Gastrocnemius medialis (tissue), 4 donors: ENCODE measurements at regions not wholly inside any gene's neighbourhood (a gene's known extent, or its start where the extent isn't known, plus 50 kb on each side); places are given as distances from the start of the nearest gene placed in this dataset.

Experiments
- POLR2A ChIP-seq, 2 donors: fragments of 450-650 bp; IDR thresholded peaks; one replicate each; pipeline ENCODE4 v1.6.1; 2017; ENCODE audit warnings: antibody characterized with exemption in 2 of 2, mild to moderate bottlenecking in 2 of 2, moderate library complexity in 2 of 2
- TF ChIP-seq, protein P1 (sequence below), 5 experiments: fragments of 450-650 bp in 3 of 5; fragments of 200-600 bp in 2 of 5; sonication (generic) in 2 of 5; IDR thresholded peaks in 4 of 5; conservative IDR thresholded peaks in 1 of 5; 1 replicate in 4 of 5; 2 replicates in 1 of 5; pipeline ENCODE4 v1.5.1; 2016 to 2019; ENCODE audit warnings: antibody characterized with exemption in 5 of 5, mild to moderate bottlenecking in 3 of 5, moderate library complexity in 3 of 5

DNA sequence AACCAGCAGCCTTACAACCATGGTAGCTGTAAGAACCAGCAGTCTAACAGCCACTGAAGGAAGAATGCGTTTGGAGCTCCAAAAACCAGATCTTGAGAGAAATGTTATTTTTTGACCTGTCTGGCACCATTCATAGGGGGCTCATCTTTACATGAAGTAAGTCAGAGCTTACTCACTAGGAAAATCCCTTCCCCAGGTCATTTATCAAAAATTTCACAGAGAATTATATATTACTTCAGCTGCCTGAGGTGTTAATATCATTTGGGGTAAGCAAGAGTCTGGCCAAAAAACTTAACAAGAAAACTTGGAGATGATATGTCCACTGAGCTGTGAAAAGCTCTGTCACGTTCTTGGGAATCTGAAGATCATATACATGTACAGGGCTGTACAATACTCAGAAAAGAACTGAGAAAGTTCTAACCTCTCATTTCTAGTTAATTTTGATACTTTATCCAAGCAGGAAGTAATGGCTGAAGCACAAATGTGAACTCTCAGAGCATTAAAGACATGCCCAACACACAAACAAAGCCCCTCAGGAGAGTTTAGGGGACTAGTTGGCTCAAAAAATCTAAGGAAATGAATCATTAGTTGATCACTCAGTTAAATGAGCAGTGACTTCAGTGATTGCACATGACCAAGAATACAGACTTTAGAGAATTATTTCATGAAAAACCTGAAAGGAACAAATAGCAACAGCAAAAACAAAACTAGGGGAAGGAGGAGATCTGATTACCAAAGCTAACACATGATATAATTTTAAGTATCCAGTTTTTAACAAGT, 681.1 kb downstream of the LTN1 start:
- TF ChIP-seq, protein P1, sequence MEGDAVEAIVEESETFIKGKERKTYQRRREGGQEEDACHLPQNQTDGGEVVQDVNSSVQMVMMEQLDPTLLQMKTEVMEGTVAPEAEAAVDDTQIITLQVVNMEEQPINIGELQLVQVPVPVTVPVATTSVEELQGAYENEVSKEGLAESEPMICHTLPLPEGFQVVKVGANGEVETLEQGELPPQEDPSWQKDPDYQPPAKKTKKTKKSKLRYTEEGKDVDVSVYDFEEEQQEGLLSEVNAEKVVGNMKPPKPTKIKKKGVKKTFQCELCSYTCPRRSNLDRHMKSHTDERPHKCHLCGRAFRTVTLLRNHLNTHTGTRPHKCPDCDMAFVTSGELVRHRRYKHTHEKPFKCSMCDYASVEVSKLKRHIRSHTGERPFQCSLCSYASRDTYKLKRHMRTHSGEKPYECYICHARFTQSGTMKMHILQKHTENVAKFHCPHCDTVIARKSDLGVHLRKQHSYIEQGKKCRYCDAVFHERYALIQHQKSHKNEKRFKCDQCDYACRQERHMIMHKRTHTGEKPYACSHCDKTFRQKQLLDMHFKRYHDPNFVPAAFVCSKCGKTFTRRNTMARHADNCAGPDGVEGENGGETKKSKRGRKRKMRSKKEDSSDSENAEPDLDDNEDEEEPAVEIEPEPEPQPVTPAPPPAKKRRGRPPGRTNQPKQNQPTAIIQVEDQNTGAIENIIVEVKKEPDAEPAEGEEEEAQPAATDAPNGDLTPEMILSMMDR (IDR thresholded peaks at IDR 0.05 in 4 of 5, conservative IDR thresholded peaks at IDR 0.05 in 1 of 5), result no peak
- TF ChIP-seq POLR2A (IDR thresholded peaks at IDR 0.05), result no peak
